Panc1 (cell line): ENCODE measurements at regions not wholly inside any gene's neighbourhood (a gene's known extent, or its start where the extent isn't known, plus 50 kb on each side); places are given as distances from the start of the nearest gene placed in this dataset.

Experiments used
- CTCF ChIP-seq: fragments of 450-650 bp; IDR thresholded peaks from 2 replicates; pipeline ENCODE4 v1.5.1; 2017; ENCODE audit warnings: mild to moderate bottlenecking
- POLR2AphosphoS5 ChIP-seq: IDR thresholded peaks from 2 replicates; pipeline ENCODE4 v1.6.1; 2012; ENCODE audit warnings: mild to moderate bottlenecking, low read depth, low read length, moderate library complexity
- REST ChIP-seq, 2 experiments: IDR thresholded peaks; 2 replicates each; pipeline ENCODE4 v1.6.1; 2011 to 2012; ENCODE audit warnings: low read depth in 2 of 2, control low read depth in 1 of 2, low read length in 1 of 2, mild to moderate bottlenecking in 1 of 2, moderate library complexity in 1 of 2; ENCODE audit not compliant: insufficient read depth in 1 of 2
- SIN3A ChIP-seq: IDR thresholded peaks from 2 replicates; pipeline ENCODE4 v1.6.1; 2012; ENCODE audit warnings: low read depth, mild to moderate bottlenecking, low read length, moderate library complexity, borderline replicate concordance; ENCODE audit not compliant: insufficient read depth
- TCF7L2 ChIP-seq: IDR thresholded peaks from 2 replicates; pipeline ENCODE4 v1.6.1; 2011; ENCODE audit warnings: mild to moderate bottlenecking, low read depth, low read length, inconsistent platforms

- TF ChIP-seq CTCF (no peak), REST (IDR thresholded peaks at IDR 0.05; ENCODE audit: insufficient read depth in 1 of 2, low read depth in 2 of 2, low read length in 1 of 2) (no peak), POLR2AphosphoS5 (no peak), SIN3A (no peak), TCF7L2 (no peak)
These were observed 1267.6 kb upstream of the PIK3C3 start for GRCh38 chr18:40687399-40687798.
